IPS-20b (cell line): ENCODE measurements at regions not wholly inside any gene's neighbourhood (a gene's known extent, or its start where the extent isn't known, plus 50 kb on each side); places are given as distances from the start of the nearest gene placed in this dataset.
"Not testable (repeated sequence)": the region's sequence is repeated elsewhere in the genome, so short reads cannot be mapped to it uniquely, and the experiment has no call there.

Experiments used
- H3K27ac ChIP-seq: one replicate; pipeline ENCODE4 v1.5.1; 2013; ENCODE audit warnings: low read length
- H3K27me3 ChIP-seq: 2 replicates; pipeline ENCODE4 v1.6.1; 2013; ENCODE audit warnings: mild to moderate bottlenecking, low read length, inconsistent platforms; ENCODE audit not compliant: insufficient read depth
- H3K36me3 ChIP-seq: 2 replicates; pipeline ENCODE4 v1.6.1; 2013; ENCODE audit warnings: low read depth, mild to moderate bottlenecking, inconsistent platforms, low read length, moderate library complexity; ENCODE audit not compliant: insufficient read depth
- H3K4me1 ChIP-seq: 2 replicates; pipeline ENCODE4 v1.6.1; 2013; ENCODE audit warnings: mild to moderate bottlenecking, control low read depth, inconsistent platforms, low read length, moderate library complexity; ENCODE audit not compliant: insufficient read depth
- H3K4me3 ChIP-seq: 2 replicates; pipeline ENCODE4 v1.5.1; 2013; ENCODE audit warnings: mild to moderate bottlenecking, low read length, inconsistent platforms
- H3K9ac ChIP-seq: 2 replicates; pipeline ENCODE4 v1.6.1; 2013; ENCODE audit warnings: low read depth, mild to moderate bottlenecking, inconsistent platforms, low read length, moderate library complexity
- H3K9me3 ChIP-seq: 2 replicates; pipeline ENCODE4 v1.6.1; 2013; ENCODE audit warnings: mild to moderate bottlenecking, low read depth, low read length, inconsistent platforms; ENCODE audit not compliant: insufficient read depth

- H3K9ac ChIP-seq: no peak overlapping the region
- no peak overlapping the region for H3K27ac ChIP-seq
- H3K9me3 ChIP-seq: no peaks in the 10 kb centered on the region
- no peaks in the 10 kb centered on the region for H3K36me3 ChIP-seq
- no peaks in the 10 kb centered on the region for H3K27me3 ChIP-seq
- no peak overlapping the region for H3K4me3 ChIP-seq
- no peaks in the 10 kb centered on the region for H3K4me1 ChIP-seq
These were observed 670.1 kb upstream of the C16orf82 start for GRCh38 chr16:26396511-26397235.

- Histone ChIP-seq H3K4me3 (no peak overlapping the region), H3K27me3 (no peaks in the 10 kb centered on the region), H3K36me3 (no peaks in the 10 kb centered on the region), H3K9ac (no peak overlapping the region), H3K9me3 (no peaks in the 10 kb centered on the region), H3K27ac (no peak overlapping the region), H3K4me1 (peaks cover 8% of the 10 kb centered on the region; the same call in 1 of the 2 replicates)
These were observed 652.9 kb upstream of the C16orf82 start for GRCh38 chr16:26413780-26414179.

GRCh38 chr16:26419458-26419857 is 647.3 kb upstream of the C16orf82 start:
- not testable (repeated sequence) for H3K4me3 ChIP-seq, H3K9me3 ChIP-seq, H3K27ac ChIP-seq, H3K27me3 ChIP-seq, H3K4me1 ChIP-seq, H3K9ac ChIP-seq, H3K36me3 ChIP-seq

- H3K4me1 ChIP-seq: no peaks in the 10 kb centered on the region
- H3K9ac ChIP-seq: no peak overlapping the region
- no peaks in the 10 kb centered on the region for H3K27me3 ChIP-seq
- 0 out of 2 replicates have a peak, but pooled peaks cover 3% of the 10 kb centered on the region for H3K9me3 ChIP-seq
- no peaks in the 10 kb centered on the region for H3K36me3 ChIP-seq
- no peak overlapping the region for H3K27ac ChIP-seq
- no peak overlapping the region for H3K4me3 ChIP-seq
These were observed 636.1 kb upstream of the C16orf82 start for GRCh38 chr16:26430618-26431017.

- 0 out of 2 replicates have a peak, but pooled peaks cover 3% of the 10 kb centered on the region for H3K9me3 ChIP-seq
- no peak overlapping the region for H3K9ac ChIP-seq
- no peaks in the 10 kb centered on the region for H3K36me3 ChIP-seq
- no peaks in the 10 kb centered on the region for H3K27me3 ChIP-seq
- no peak overlapping the region for H3K4me3 ChIP-seq
- H3K27ac ChIP-seq: no peak overlapping the region
- no peaks in the 10 kb centered on the region for H3K4me1 ChIP-seq
These were observed 632.9 kb upstream of the C16orf82 start for GRCh38 chr16:26433807-26434206.

- Histone ChIP-seq H3K27ac (no peak overlapping the region), H3K4me3 (no peak overlapping the region), H3K27me3 (no peaks in the 10 kb centered on the region), H3K4me1 (no peaks in the 10 kb centered on the region; the same call in 1 of the 2 replicates), H3K9ac (no peak overlapping the region), H3K9me3 (no peaks in the 10 kb centered on the region; the same call in 1 of the 2 replicates), H3K36me3 (no peaks in the 10 kb centered on the region)
These were observed 625.5 kb upstream of the C16orf82 start for GRCh38 chr16:26441178-26441577.

- Histone ChIP-seq H3K4me1 (no peaks in the 10 kb centered on the region; the same call in 1 of the 2 replicates), H3K27me3 (no peaks in the 10 kb centered on the region), H3K9ac (no peak overlapping the region), H3K4me3 (no peak overlapping the region), H3K36me3 (no peaks in the 10 kb centered on the region), H3K27ac (no peak overlapping the region), H3K9me3 (no peaks in the 10 kb centered on the region; the same call in 1 of the 2 replicates)
These were observed 624.4 kb upstream of the C16orf82 start for GRCh38 chr16:26442321-26442720.

GRCh38 chr16:26447570-26447969 is 619.2 kb upstream of the C16orf82 start:
- no peak overlapping the region for H3K4me3 ChIP-seq
- H3K9me3 ChIP-seq: no peaks in the 10 kb centered on the region

GRCh38 chr16:26453215-26453614 is 613.5 kb upstream of the C16orf82 start:
- Histone ChIP-seq H3K4me1 (no peaks in the 10 kb centered on the region), H3K36me3 (no peaks in the 10 kb centered on the region), H3K4me3 (no peak overlapping the region), H3K9ac (no peak overlapping the region), H3K9me3 (peaks cover 5% of the 10 kb centered on the region; the same call in 1 of the 2 replicates), H3K27me3 (no peaks in the 10 kb centered on the region), H3K27ac (no peak overlapping the region)

More at GRCh38 chr16:26447570-26447969, 619.2 kb upstream of the C16orf82 start:
- H3K9ac ChIP-seq: no peak overlapping the region
- no peaks in the 10 kb centered on the region for H3K36me3 ChIP-seq
- H3K27me3 ChIP-seq: no peaks in the 10 kb centered on the region
- no peaks in the 10 kb centered on the region; the same call in 1 of the 2 replicates for H3K4me1 ChIP-seq
- H3K27ac ChIP-seq: no peak overlapping the region

GRCh38 chr16:26454102-26454501 is 612.6 kb upstream of the C16orf82 start:
- Histone ChIP-seq H3K9me3 (peaks cover 5% of the 10 kb centered on the region; the same call in 1 of the 2 replicates), H3K4me1 (no peaks in the 10 kb centered on the region), H3K36me3 (no peaks in the 10 kb centered on the region), H3K27me3 (no peaks in the 10 kb centered on the region), H3K4me3 (no peak overlapping the region), H3K27ac (no peak overlapping the region), H3K9ac (no peak overlapping the region)

GRCh38 chr16:26456074-26456473 is 610.7 kb upstream of the C16orf82 start:
- no peaks in the 10 kb centered on the region for H3K4me1 ChIP-seq
- H3K36me3 ChIP-seq: no peaks in the 10 kb centered on the region
- H3K9ac ChIP-seq: no peak overlapping the region
- H3K27ac ChIP-seq: no peak overlapping the region
- H3K9me3 ChIP-seq: peaks cover 5% of the 10 kb centered on the region; the same call in 1 of the 2 replicates
- H3K4me3 ChIP-seq: no peak overlapping the region
- H3K27me3 ChIP-seq: no peaks in the 10 kb centered on the region

- Histone ChIP-seq H3K9me3 (peaks cover 5% of the 10 kb centered on the region; the same call in 1 of the 2 replicates), H3K9ac (no peak overlapping the region), H3K36me3 (no peaks in the 10 kb centered on the region), H3K27me3 (no peaks in the 10 kb centered on the region), H3K27ac (no peak overlapping the region), H3K4me1 (no peaks in the 10 kb centered on the region), H3K4me3 (no peak overlapping the region)
These were observed 609.6 kb upstream of the C16orf82 start for GRCh38 chr16:26457095-26457494.
